ENCODE measurements at regions not wholly inside any gene's neighbourhood (a gene's known extent, or its start where the extent isn't known, plus 50 kb on each side); places are given as distances from the start of the nearest gene placed in this dataset.

- no peak overlapping the region for H3K27ac ChIP-seq (ENCODE audit: low read depth, low read length)
- no peaks in the 10 kb centered on the region for H3K9me2 ChIP-seq (replicated peaks; ENCODE audit: insufficient read depth, low read length)
- H3K27me3 ChIP-seq (ENCODE audit: low read length), result no peaks in the 10 kb centered on the region
- H3K4me2 ChIP-seq (ENCODE audit: low read depth, low read length, poor library complexity, severe bottlenecking), result no peak overlapping the region
- no peak overlapping the region for H3K4me3 ChIP-seq (ENCODE audit: insufficient read depth, low read length, poor library complexity, severe bottlenecking)
- no peak overlapping the region for H2AFZ ChIP-seq (ENCODE audit: low read depth, low read length, severe bottlenecking)
- H3K36me3 ChIP-seq (ENCODE audit: low read length), result no peaks in the 10 kb centered on the region
- H3K9me3 ChIP-seq (ENCODE audit: insufficient read depth, low read length), result no peaks in the 10 kb centered on the region
- no peaks in the 10 kb centered on the region for H4K20me1 ChIP-seq (ENCODE audit: low read depth, low read length)
- no peak for TF ChIP-seq EZH2phosphoT487 (conservative IDR thresholded peaks at IDR 0.05; ENCODE audit: low read length)
- TF ChIP-seq CTCF (IDR thresholded peaks at IDR 0.05; ENCODE audit: insufficient read depth, low read length, poor library complexity, severe bottlenecking), result no peak
- no peaks in the 10 kb centered on the region for H3F3A ChIP-seq (ENCODE audit: insufficient read depth)
- H3K9ac ChIP-seq (ENCODE audit: low read length), result no peak overlapping the region
- H3K79me2 ChIP-seq (ENCODE audit: insufficient read depth, low read length), result no peaks in the 10 kb centered on the region
Measured at GRCh38 chr6:166830185-166830890, 126.0 kb downstream of the RNASET2 start.

GRCh38 chr6:166826264-166826663 is 130.1 kb downstream of the RNASET2 start:
- Histone ChIP-seq H3K9ac (ENCODE audit: low read length) (no peak overlapping the region), H3K27me3 (ENCODE audit: low read length) (no peaks in the 10 kb centered on the region), H3K4me2 (ENCODE audit: low read depth, low read length, poor library complexity, severe bottlenecking) (no peak overlapping the region), H3K27ac (ENCODE audit: low read depth, low read length) (no peak overlapping the region), H4K20me1 (ENCODE audit: low read depth, low read length) (no peaks in the 10 kb centered on the region), H3K79me2 (ENCODE audit: insufficient read depth, low read length) (no peaks in the 10 kb centered on the region), H3K36me3 (ENCODE audit: low read length) (no peaks in the 10 kb centered on the region), H3K9me3 (ENCODE audit: insufficient read depth, low read length) (no peaks in the 10 kb centered on the region), H3F3A (ENCODE audit: insufficient read depth) (no peaks in the 10 kb centered on the region), H3K9me2 (replicated peaks; ENCODE audit: insufficient read depth, low read length) (no peaks in the 10 kb centered on the region), H3K4me3 (ENCODE audit: insufficient read depth, low read length, poor library complexity, severe bottlenecking) (no peak overlapping the region), H2AFZ (ENCODE audit: low read depth, low read length, severe bottlenecking) (no peak overlapping the region)
- TF ChIP-seq CTCF (IDR thresholded peaks at IDR 0.05; ENCODE audit: insufficient read depth, low read length, poor library complexity, severe bottlenecking), result no peak
- TF ChIP-seq EZH2phosphoT487 (conservative IDR thresholded peaks at IDR 0.05; ENCODE audit: low read length), result no peak

GRCh38 chr6:166825553-166826145 is 130.7 kb downstream of the RNASET2 start:
- H3F3A ChIP-seq (ENCODE audit: insufficient read depth), result no peaks in the 10 kb centered on the region
- no peaks in the 10 kb centered on the region for H3K36me3 ChIP-seq (ENCODE audit: low read length)
- no peak overlapping the region for H3K4me2 ChIP-seq (ENCODE audit: low read depth, low read length, poor library complexity, severe bottlenecking)
- H3K9ac ChIP-seq (ENCODE audit: low read length), result no peak overlapping the region
- H2AFZ ChIP-seq (ENCODE audit: low read depth, low read length, severe bottlenecking), result no peak overlapping the region
- H3K9me3 ChIP-seq (ENCODE audit: insufficient read depth, low read length), result no peaks in the 10 kb centered on the region
- H3K9me2 ChIP-seq (replicated peaks; ENCODE audit: insufficient read depth, low read length), result no peaks in the 10 kb centered on the region
- H3K4me3 ChIP-seq (ENCODE audit: insufficient read depth, low read length, poor library complexity, severe bottlenecking), result no peak overlapping the region
- no peak for TF ChIP-seq CTCF (IDR thresholded peaks at IDR 0.05; ENCODE audit: insufficient read depth, low read length, poor library complexity, severe bottlenecking)
- no peak overlapping the region for H3K27ac ChIP-seq (ENCODE audit: low read depth, low read length)
- no peaks in the 10 kb centered on the region for H3K27me3 ChIP-seq (ENCODE audit: low read length)
- H3K79me2 ChIP-seq (ENCODE audit: insufficient read depth, low read length), result no peaks in the 10 kb centered on the region
- H4K20me1 ChIP-seq (ENCODE audit: low read depth, low read length), result no peaks in the 10 kb centered on the region
